WTC11 (cell line): ENCODE measurements at regions not wholly inside any gene's neighbourhood (a gene's known extent, or its start where the extent isn't known, plus 50 kb on each side); places are given as distances from the start of the nearest gene placed in this dataset.
"Not testable (repeated sequence)": the region's sequence is repeated elsewhere in the genome, so short reads cannot be mapped to it uniquely, and the experiment has no call there.

ENCODE experiments used
- ATF3 ChIP-seq: sonication (generic); formaldehyde crosslinking; conservative IDR thresholded peaks from 2 replicates; pipeline ENCODE4 v1.8.1; 2022; ENCODE audit warnings: mild to moderate bottlenecking, missing genetic modification reagents
- CREM ChIP-seq: sonication (generic); formaldehyde crosslinking; IDR thresholded peaks from 2 replicates; pipeline ENCODE4 v1.8.1; 2022; ENCODE audit warnings: mild to moderate bottlenecking, missing genetic modification reagents, moderate library complexity
- E2F1 ChIP-seq: sonication (generic); formaldehyde crosslinking; IDR thresholded peaks from 2 replicates; pipeline ENCODE4 v1.8.0; 2022; ENCODE audit warnings: mild to moderate bottlenecking, missing genetic modification reagents
- ELF4 ChIP-seq: sonication (generic); formaldehyde crosslinking; IDR thresholded peaks from 2 replicates; pipeline ENCODE4 v1.8.1; 2022; ENCODE audit warnings: low read depth, mild to moderate bottlenecking, moderate library complexity, missing genetic modification reagents
- ETV6 ChIP-seq: sonication (generic); formaldehyde crosslinking; IDR thresholded peaks from 2 replicates; pipeline ENCODE4 v1.8.1; 2022; ENCODE audit warnings: mild to moderate bottlenecking, missing genetic modification reagents
- FOXJ3 ChIP-seq: sonication (generic); formaldehyde crosslinking; IDR thresholded peaks from 2 replicates; pipeline ENCODE4 v1.9.0; 2021; ENCODE audit warnings: missing genetic modification reagents, mild to moderate bottlenecking, borderline replicate concordance
- GABPB1 ChIP-seq: sonication (generic); formaldehyde crosslinking; IDR thresholded peaks from 2 replicates; pipeline ENCODE4 v1.8.1; 2023; ENCODE audit warnings: mild to moderate bottlenecking, missing genetic modification reagents
- JUN ChIP-seq: sonication (generic); formaldehyde crosslinking; IDR thresholded peaks from 2 replicates; pipeline ENCODE4 v1.8.0; 2023; ENCODE audit warnings: mild to moderate bottlenecking, missing genetic modification reagents
- USF2 ChIP-seq: sonication (generic); formaldehyde crosslinking; IDR thresholded peaks from 2 replicates; pipeline ENCODE4 v1.8.1; 2023; ENCODE audit warnings: mild to moderate bottlenecking, missing genetic modification reagents, moderate library complexity
- ZNF121 ChIP-seq: sonication (generic); formaldehyde crosslinking; IDR thresholded peaks from 2 replicates; pipeline ENCODE4 v1.8.0; 2023; ENCODE audit warnings: missing genetic modification reagents
- ZNF281 ChIP-seq: sonication (generic); formaldehyde crosslinking; IDR thresholded peaks from 2 replicates; pipeline ENCODE4 v1.8.0; 2023; ENCODE audit warnings: mild to moderate bottlenecking, missing genetic modification reagents
- ZNF396 ChIP-seq: fragments of 250-450 bp; sonication (Bioruptor Pico); IDR thresholded peaks from 2 replicates; pipeline ENCODE4 v1.8.0; 2021; ENCODE audit warnings: mild to moderate bottlenecking, moderate library complexity, borderline replicate concordance
- TF ChIP-seq, protein P1 (sequence below): fragments of 200-600 bp; IDR thresholded peaks from 2 replicates; pipeline ENCODE4 v1.8.0; 2022; ENCODE audit warnings: antibody characterized with exemption
- TF ChIP-seq, protein P2 (sequence below): sonication (generic); formaldehyde crosslinking; IDR thresholded peaks from 2 replicates; pipeline ENCODE4 v1.8.0; 2023; ENCODE audit warnings: missing genetic modification reagents

- TF ChIP-seq, protein P1, sequence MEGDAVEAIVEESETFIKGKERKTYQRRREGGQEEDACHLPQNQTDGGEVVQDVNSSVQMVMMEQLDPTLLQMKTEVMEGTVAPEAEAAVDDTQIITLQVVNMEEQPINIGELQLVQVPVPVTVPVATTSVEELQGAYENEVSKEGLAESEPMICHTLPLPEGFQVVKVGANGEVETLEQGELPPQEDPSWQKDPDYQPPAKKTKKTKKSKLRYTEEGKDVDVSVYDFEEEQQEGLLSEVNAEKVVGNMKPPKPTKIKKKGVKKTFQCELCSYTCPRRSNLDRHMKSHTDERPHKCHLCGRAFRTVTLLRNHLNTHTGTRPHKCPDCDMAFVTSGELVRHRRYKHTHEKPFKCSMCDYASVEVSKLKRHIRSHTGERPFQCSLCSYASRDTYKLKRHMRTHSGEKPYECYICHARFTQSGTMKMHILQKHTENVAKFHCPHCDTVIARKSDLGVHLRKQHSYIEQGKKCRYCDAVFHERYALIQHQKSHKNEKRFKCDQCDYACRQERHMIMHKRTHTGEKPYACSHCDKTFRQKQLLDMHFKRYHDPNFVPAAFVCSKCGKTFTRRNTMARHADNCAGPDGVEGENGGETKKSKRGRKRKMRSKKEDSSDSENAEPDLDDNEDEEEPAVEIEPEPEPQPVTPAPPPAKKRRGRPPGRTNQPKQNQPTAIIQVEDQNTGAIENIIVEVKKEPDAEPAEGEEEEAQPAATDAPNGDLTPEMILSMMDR = not testable (repeated sequence)
- TF ChIP-seq, protein P2, sequence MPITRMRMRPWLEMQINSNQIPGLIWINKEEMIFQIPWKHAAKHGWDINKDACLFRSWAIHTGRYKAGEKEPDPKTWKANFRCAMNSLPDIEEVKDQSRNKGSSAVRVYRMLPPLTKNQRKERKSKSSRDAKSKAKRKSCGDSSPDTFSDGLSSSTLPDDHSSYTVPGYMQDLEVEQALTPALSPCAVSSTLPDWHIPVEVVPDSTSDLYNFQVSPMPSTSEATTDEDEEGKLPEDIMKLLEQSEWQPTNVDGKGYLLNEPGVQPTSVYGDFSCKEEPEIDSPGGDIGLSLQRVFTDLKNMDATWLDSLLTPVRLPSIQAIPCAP (CRISPR knock-in tag) = not testable (repeated sequence)
- not testable (repeated sequence) for TF ChIP-seq ATF3; JUN (CRISPR knock-in tag); GABPB1 (CRISPR knock-in tag); ZNF396 (CRISPR knock-in tag); ETV6 (CRISPR knock-in tag); USF2 (CRISPR knock-in tag); ZNF281 (CRISPR knock-in tag); CREM (CRISPR knock-in tag); FOXJ3; E2F1 (CRISPR knock-in tag); ZNF121 (CRISPR knock-in tag); ELF4 (CRISPR knock-in tag)
Observed at GRCh38 chr21:14027235-14027869, 183.4 kb downstream of the LIPI start.
